ENCODE measurements at regions not wholly inside any gene's neighbourhood (a gene's known extent, or its start where the extent isn't known, plus 50 kb on each side); places are given as distances from the start of the nearest gene placed in this dataset.

DNA sequence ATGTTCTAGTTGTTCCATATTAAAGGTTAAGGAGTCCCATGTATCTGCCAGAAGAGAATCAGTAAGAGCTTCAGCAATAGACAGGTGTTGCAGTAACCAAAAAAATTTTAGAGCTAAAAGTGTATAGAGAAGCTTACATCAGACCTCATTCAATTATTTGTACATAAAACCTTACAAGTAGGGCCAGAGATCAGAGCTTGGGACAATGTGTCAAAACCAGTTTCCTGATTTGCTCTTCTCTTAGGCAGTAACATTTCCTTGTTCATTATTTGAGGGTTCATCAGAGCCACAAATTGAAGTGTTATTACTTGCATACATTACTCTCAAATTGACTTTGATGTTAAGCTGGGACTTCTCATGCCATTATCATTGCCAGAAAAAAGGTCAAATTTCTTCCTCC, 55.5 kb upstream of the ATXN7L3B start:
- TF ChIP-seq RAD21 (IDR thresholded peaks at IDR 0.05; ENCODE audit: low read depth) (no peak), FOXM1 (IDR thresholded peaks at IDR 0.05; ENCODE audit: borderline replicate concordance, low read depth) (no peak), NFIC (IDR thresholded peaks at IDR 0.05) (no peak), CEBPB (IDR thresholded peaks at IDR 0.05) (no peak), USF1 (IDR thresholded peaks at IDR 0.05) (no peak), TCF12 (IDR thresholded peaks at IDR 0.05; ENCODE audit: low read depth) (no peak), YY1 (IDR thresholded peaks at IDR 0.05; ENCODE audit: low read depth) (no peak), EP300 (IDR thresholded peaks at IDR 0.05; ENCODE audit: borderline replicate concordance) (no peak), CREB1 (IDR thresholded peaks at IDR 0.05; ENCODE audit: low read depth) (no peak)
- TF ChIP-seq, protein P1, sequence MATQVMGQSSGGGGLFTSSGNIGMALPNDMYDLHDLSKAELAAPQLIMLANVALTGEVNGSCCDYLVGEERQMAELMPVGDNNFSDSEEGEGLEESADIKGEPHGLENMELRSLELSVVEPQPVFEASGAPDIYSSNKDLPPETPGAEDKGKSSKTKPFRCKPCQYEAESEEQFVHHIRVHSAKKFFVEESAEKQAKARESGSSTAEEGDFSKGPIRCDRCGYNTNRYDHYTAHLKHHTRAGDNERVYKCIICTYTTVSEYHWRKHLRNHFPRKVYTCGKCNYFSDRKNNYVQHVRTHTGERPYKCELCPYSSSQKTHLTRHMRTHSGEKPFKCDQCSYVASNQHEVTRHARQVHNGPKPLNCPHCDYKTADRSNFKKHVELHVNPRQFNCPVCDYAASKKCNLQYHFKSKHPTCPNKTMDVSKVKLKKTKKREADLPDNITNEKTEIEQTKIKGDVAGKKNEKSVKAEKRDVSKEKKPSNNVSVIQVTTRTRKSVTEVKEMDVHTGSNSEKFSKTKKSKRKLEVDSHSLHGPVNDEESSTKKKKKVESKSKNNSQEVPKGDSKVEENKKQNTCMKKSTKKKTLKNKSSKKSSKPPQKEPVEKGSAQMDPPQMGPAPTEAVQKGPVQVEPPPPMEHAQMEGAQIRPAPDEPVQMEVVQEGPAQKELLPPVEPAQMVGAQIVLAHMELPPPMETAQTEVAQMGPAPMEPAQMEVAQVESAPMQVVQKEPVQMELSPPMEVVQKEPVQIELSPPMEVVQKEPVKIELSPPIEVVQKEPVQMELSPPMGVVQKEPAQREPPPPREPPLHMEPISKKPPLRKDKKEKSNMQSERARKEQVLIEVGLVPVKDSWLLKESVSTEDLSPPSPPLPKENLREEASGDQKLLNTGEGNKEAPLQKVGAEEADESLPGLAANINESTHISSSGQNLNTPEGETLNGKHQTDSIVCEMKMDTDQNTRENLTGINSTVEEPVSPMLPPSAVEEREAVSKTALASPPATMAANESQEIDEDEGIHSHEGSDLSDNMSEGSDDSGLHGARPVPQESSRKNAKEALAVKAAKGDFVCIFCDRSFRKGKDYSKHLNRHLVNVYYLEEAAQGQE (IDR thresholded peaks at IDR 0.05; ENCODE audit: low read depth): no peak
- TF ChIP-seq, protein P2, sequence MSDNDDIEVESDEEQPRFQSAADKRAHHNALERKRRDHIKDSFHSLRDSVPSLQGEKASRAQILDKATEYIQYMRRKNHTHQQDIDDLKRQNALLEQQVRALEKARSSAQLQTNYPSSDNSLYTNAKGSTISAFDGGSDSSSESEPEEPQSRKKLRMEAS (IDR thresholded peaks at IDR 0.05): no peak

Measured in Ishikawa (cell line).